T-helper 22 cell (primary cell): ENCODE measurements at regions not wholly inside any gene's neighbourhood (a gene's known extent, or its start where the extent isn't known, plus 50 kb on each side); places are given as distances from the start of the nearest gene placed in this dataset.

Source experiments
- DNase-seq: peaks from one replicate; pipeline ENCODE4 v3.0.0-alpha.2; 2020; ENCODE audit warnings: low read depth

- DNase-seq, result no peak
Observed at GRCh38 chr3:16658004-16658924, 53.0 kb upstream of the DAZL start.

GRCh38 chr3:16658925-16659793 lies 53.9 kb upstream of the DAZL start:
- no peak for DNase-seq

GRCh38 chr3:16663854-16664712 lies 58.9 kb upstream of the DAZL start:
- DNase-seq, result no peak

- DNase-seq, result no peak
Observed at GRCh38 chr3:16665282-16665741, 60.1 kb upstream of the DAZL start.

- no peak for DNase-seq
Observed at GRCh38 chr3:16666206-16666605, 61.0 kb upstream of the DAZL start.

GRCh38 chr3:16667633-16668032 lies 62.4 kb upstream of the DAZL start:
- no peak for DNase-seq

- DNase-seq, result no peak
Observed at GRCh38 chr3:16668776-16669545, 63.7 kb upstream of the DAZL start.

GRCh38 chr3:16670191-16670590 lies 65.0 kb upstream of the DAZL start:
- DNase-seq, result no peak

GRCh38 chr3:16671690-16672089 lies 66.5 kb upstream of the DAZL start:
- DNase-seq, result no peak

GRCh38 chr3:16673530-16673929 lies 68.3 kb upstream of the DAZL start:
- DNase-seq, result no peak

GRCh38 chr3:16675805-16676204 lies 70.6 kb upstream of the DAZL start:
- DNase-seq, result no peak

GRCh38 chr3:16686679-16687078 lies 81.5 kb upstream of the DAZL start:
- DNase-seq, result no peak

- no peak for DNase-seq
Observed at GRCh38 chr3:16687221-16687620, 82.0 kb upstream of the DAZL start.

- DNase-seq, result no peak
Observed at GRCh38 chr3:16692486-16693344, 87.5 kb upstream of the DAZL start.

GRCh38 chr3:16693820-16694219 lies 88.6 kb upstream of the DAZL start:
- no peak for DNase-seq

GRCh38 chr3:16695710-16696109 lies 90.5 kb upstream of the DAZL start:
- DNase-seq, result no peak

- DNase-seq, result no peak
Observed at GRCh38 chr3:16697443-16698147, 92.4 kb upstream of the DAZL start.

GRCh38 chr3:16700651-16701050 lies 95.4 kb upstream of the DAZL start:
- no peak for DNase-seq

GRCh38 chr3:16704941-16705340 lies 99.7 kb upstream of the DAZL start:
- DNase-seq, result no peak

- DNase-seq, result no peak
Observed at GRCh38 chr3:16707260-16707659, 102.0 kb upstream of the DAZL start.
